HG03108 (cell line): ENCODE measurements at regions not wholly inside any gene's neighbourhood (a gene's known extent, or its start where the extent isn't known, plus 50 kb on each side); places are given as distances from the start of the nearest gene placed in this dataset.

Experiments used
- ATAC-seq: cut with Tn5 transposase; IDR thresholded peaks from one replicate; pipeline ENCODE4 v1.9.1; 2021; ENCODE audit warnings: moderate library complexity; ENCODE audit not compliant: unreplicated experiment

- ATAC-seq: no peak
Observed at GRCh38 chr15:36365963-36366362, 213.5 kb upstream of the CDIN1 start.

GRCh38 chr15:36370051-36370730, 209.2 kb upstream of the CDIN1 start:
- no peak for ATAC-seq

- no peak for ATAC-seq
Observed at GRCh38 chr15:36370731-36371112, 208.7 kb upstream of the CDIN1 start.

- ATAC-seq: no peak
Observed at GRCh38 chr15:36371509-36371908, 207.9 kb upstream of the CDIN1 start.

GRCh38 chr15:36372968-36373367, 206.5 kb upstream of the CDIN1 start:
- no peak for ATAC-seq

GRCh38 chr15:36373550-36373949, 205.9 kb upstream of the CDIN1 start:
- ATAC-seq: no peak

GRCh38 chr15:36389107-36389506, 190.3 kb upstream of the CDIN1 start:
- no peak for ATAC-seq

GRCh38 chr15:36390491-36390890, 188.9 kb upstream of the CDIN1 start:
- ATAC-seq: no peak

- no peak for ATAC-seq
Observed at GRCh38 chr15:36392676-36393266, 186.7 kb upstream of the CDIN1 start.

GRCh38 chr15:36398212-36398611, 181.2 kb upstream of the CDIN1 start:
- ATAC-seq: no peak

GRCh38 chr15:36399276-36399675, 180.2 kb upstream of the CDIN1 start:
- ATAC-seq: no peak

GRCh38 chr15:36400936-36401585, 178.4 kb upstream of the CDIN1 start:
- no peak for ATAC-seq

GRCh38 chr15:36401586-36401966, 177.8 kb upstream of the CDIN1 start:
- no peak for ATAC-seq

GRCh38 chr15:36403351-36403750, 176.1 kb upstream of the CDIN1 start:
- no peak for ATAC-seq

- ATAC-seq: no peak
Observed at GRCh38 chr15:36406366-36406765, 173.1 kb upstream of the CDIN1 start.

GRCh38 chr15:36406911-36407310, 172.5 kb upstream of the CDIN1 start:
- no peak for ATAC-seq

- no peak for ATAC-seq
Observed at GRCh38 chr15:36407647-36408046, 171.8 kb upstream of the CDIN1 start.

GRCh38 chr15:36409819-36410218, 169.6 kb upstream of the CDIN1 start:
- no peak for ATAC-seq

- ATAC-seq: no peak
Observed at GRCh38 chr15:36414670-36415069, 164.8 kb upstream of the CDIN1 start.

- ATAC-seq: no peak
Observed at GRCh38 chr15:36415643-36416042, 163.8 kb upstream of the CDIN1 start.

GRCh38 chr15:36422631-36423030, 156.8 kb upstream of the CDIN1 start:
- no peak for ATAC-seq

GRCh38 chr15:36426691-36427090, 152.7 kb upstream of the CDIN1 start:
- no peak for ATAC-seq
